CD4-positive, alpha-beta T cell (primary cell): ENCODE measurements at regions not wholly inside any gene's neighbourhood (a gene's known extent, or its start where the extent isn't known, plus 50 kb on each side); places are given as distances from the start of the nearest gene placed in this dataset.
"Not testable (repeated sequence)": the region's sequence is repeated elsewhere in the genome, so short reads cannot be mapped to it uniquely, and the experiment has no call there.

Experiments
- ATAC-seq: fragments of 200-7000 bp; cut with Tn5 transposase; one replicate; pipeline ENCODE4 v1.10.0; 2022; ENCODE audit warnings: mild to moderate bottlenecking; ENCODE audit not compliant: poor library complexity
- CTCF ChIA-PET: fragments of 350-600 bp; sonication (Branson Sonifier 250); formaldehyde crosslinking; loops from one replicate; lab custom pipeline; 2021; ENCODE audit warnings: antibody characterized with exemption, inconsistent platforms; lab: Charles Lee
- POLR2A ChIA-PET: fragments of 350-600 bp; sonication (Branson Sonifier 250); formaldehyde crosslinking; loops from one replicate; lab custom pipeline; 2021; ENCODE audit warnings: antibody characterized with exemption, inconsistent platforms; lab: Charles Lee
- DNase-seq, 14 experiments: peaks; one replicate each; pipeline ENCODE4 v3.0.0-alpha.2; 2013 to 2020; ENCODE audit warnings: mixed read lengths in 2 of 14
- H3K27ac ChIP-seq, 2 donors: one replicate each; pipeline versions ENCODE4 v1.5.1 to v1.7.0; 2013; ENCODE audit warnings: low read length in 2 of 2, low read depth in 1 of 2, mild to moderate bottlenecking in 1 of 2
- H3K27me3 ChIP-seq, 2 experiments: 1 replicate in 1 of 2; 2 replicates in 1 of 2; pipeline versions ENCODE4 v1.6.1 to v1.7.0; 2013; ENCODE audit warnings: low read length in 2 of 2, control low read depth in 1 of 2, mild to moderate bottlenecking in 1 of 2, moderate library complexity in 1 of 2; ENCODE audit not compliant: insufficient read depth in 2 of 2, control insufficient read depth in 1 of 2
- H3K36me3 ChIP-seq: one replicate; pipeline ENCODE4 v1.6.1; 2013; ENCODE audit warnings: low read length, control low read depth; ENCODE audit not compliant: insufficient read depth
- H3K4me1 ChIP-seq: one replicate; pipeline ENCODE4 v1.6.1; 2013; ENCODE audit warnings: low read length, control low read depth; ENCODE audit not compliant: insufficient read depth
- H3K4me3 ChIP-seq: one replicate; pipeline ENCODE4 v1.5.1; 2013; ENCODE audit warnings: mild to moderate bottlenecking, low read length, moderate library complexity
- H3K9me3 ChIP-seq, 2 experiments: 1 replicate in 1 of 2; 2 replicates in 1 of 2; pipeline versions ENCODE4 v1.6.1 to v1.7.0; 2013; ENCODE audit warnings: low read length in 2 of 2, mild to moderate bottlenecking in 2 of 2, control low read depth in 1 of 2, moderate library complexity in 1 of 2; ENCODE audit not compliant: control insufficient read depth in 1 of 2, insufficient read depth in 1 of 2
- H3K27ac Mint-ChIP-seq: one replicate; pipeline ENCODE4 v1.8.0; 2020; ENCODE audit warnings: mixed read lengths
- H3K27me3 Mint-ChIP-seq: one replicate; pipeline ENCODE4 v1.8.0; 2021; ENCODE audit warnings: mixed read lengths
- H3K36me3 Mint-ChIP-seq: one replicate; pipeline ENCODE4 v1.8.0; 2021; ENCODE audit warnings: low read depth, mixed read lengths
- H3K4me1 Mint-ChIP-seq: one replicate; pipeline ENCODE4 v1.8.0; 2021; ENCODE audit warnings: low read depth, mixed read lengths
- H3K4me3 Mint-ChIP-seq: one replicate; pipeline ENCODE4 v1.8.0; 2020; ENCODE audit warnings: mild to moderate bottlenecking, mixed read lengths
- H3K9me3 Mint-ChIP-seq: one replicate; pipeline ENCODE4 v1.8.0; 2020; ENCODE audit warnings: mixed read lengths
- intact Hi-C, 2 experiments: fragments of 100-400 bp; cut with DNase I in 1 of 2; cut with micrococcal nuclease in 1 of 2; formaldehyde crosslinking; loops; one replicate each; pipeline versions ENCODE4 v1.15.1 to v1.9.0; 2023 to 2025; cut with DNase I, micrococcal nuclease

- DNase-seq, H3K27ac ChIP-seq, H3K9me3 Mint-ChIP-seq, ATAC-seq, H3K4me1 Mint-ChIP-seq, CTCF ChIA-PET, H3K4me1 ChIP-seq, H3K27me3 ChIP-seq, H3K4me3 Mint-ChIP-seq, H3K36me3 Mint-ChIP-seq, H3K27ac Mint-ChIP-seq, H3K4me3 ChIP-seq, H3K9me3 ChIP-seq, POLR2A ChIA-PET, H3K36me3 ChIP-seq, H3K27me3 Mint-ChIP-seq: not testable (repeated sequence)
- intact Hi-C loops, result loop anchor here (5.0 to 10.0 kb wide), 2 partner anchors 73 to 75 kb away; no protein-coding TSS in a partner anchor
Measured at GRCh38 chr3:130029531-130030289, 51.9 kb upstream of the ALG1L2 start.
